T1000 (cell line): ENCODE measurements at regions not wholly inside any gene's neighbourhood (a gene's known extent, or its start where the extent isn't known, plus 50 kb on each side); places are given as distances from the start of the nearest gene placed in this dataset.

Experiments
- DNase-seq: peaks from one replicate; lab custom pipeline; 2025; ENCODE audit warnings: mixed read lengths; lab: John Stamatoyannopoulos, UW

- no peak for DNase-seq
These were observed 52.2 kb upstream of the BTN3A2 start for GRCh38 chr6:26312501-26313397.
